ENCODE measurements at regions not wholly inside any gene's neighbourhood (a gene's known extent, or its start where the extent isn't known, plus 50 kb on each side); places are given as distances from the start of the nearest gene placed in this dataset.

GRCh38 chr15:85941186-85941855, 138.3 kb upstream of the AGBL1 start:
- DNase-seq (ENCODE audit: low spot score), result peak; percentile 38

- DNase-seq (ENCODE audit: low spot score), result no peak
Observed at GRCh38 chr15:85942632-85943031, 137.0 kb upstream of the AGBL1 start.

GRCh38 chr15:85943151-85943550, 136.5 kb upstream of the AGBL1 start:
- DNase-seq (ENCODE audit: low spot score), result no peak

- DNase-seq (ENCODE audit: low spot score), result no peak
Observed at GRCh38 chr15:85943791-85944190, 135.9 kb upstream of the AGBL1 start.

- no peak for DNase-seq (ENCODE audit: low spot score)
Observed at GRCh38 chr15:85947021-85947420, 132.7 kb upstream of the AGBL1 start.

- no peak for DNase-seq (ENCODE audit: low spot score)
Observed at GRCh38 chr15:85947936-85948335, 131.7 kb upstream of the AGBL1 start.

- no peak for DNase-seq (ENCODE audit: low spot score)
Observed at GRCh38 chr15:85950101-85950500, 129.6 kb upstream of the AGBL1 start.

GRCh38 chr15:85954586-85954985, 125.1 kb upstream of the AGBL1 start:
- DNase-seq (ENCODE audit: low spot score), result no peak

GRCh38 chr15:85955501-85956391, 123.9 kb upstream of the AGBL1 start:
- DNase-seq (ENCODE audit: low spot score), result no peak

- DNase-seq (ENCODE audit: low spot score), result no peak
Observed at GRCh38 chr15:85956532-85957275, 123.0 kb upstream of the AGBL1 start.

- no peak for DNase-seq (ENCODE audit: low spot score)
Observed at GRCh38 chr15:85959611-85960010, 120.1 kb upstream of the AGBL1 start.

GRCh38 chr15:85960381-85960780, 119.3 kb upstream of the AGBL1 start:
- no peak for DNase-seq (ENCODE audit: low spot score)

- DNase-seq (ENCODE audit: low spot score), result no peak
Observed at GRCh38 chr15:85961821-85962220, 117.8 kb upstream of the AGBL1 start.

GRCh38 chr15:85963262-85963760, 116.4 kb upstream of the AGBL1 start:
- no peak for DNase-seq (ENCODE audit: low spot score)

- no peak for DNase-seq (ENCODE audit: low spot score)
Observed at GRCh38 chr15:85964471-85964870, 115.2 kb upstream of the AGBL1 start.

- DNase-seq (ENCODE audit: low spot score), result no peak
Observed at GRCh38 chr15:85967553-85967952, 112.1 kb upstream of the AGBL1 start.

GRCh38 chr15:85972805-85973540, 106.7 kb upstream of the AGBL1 start:
- DNase-seq (ENCODE audit: low spot score), result no peak

GRCh38 chr15:85973584-85974347, 105.9 kb upstream of the AGBL1 start:
- no peak for DNase-seq (ENCODE audit: low spot score)

- peak; percentile 7 for DNase-seq (ENCODE audit: low spot score)
Observed at GRCh38 chr15:85974348-85974705, 105.3 kb upstream of the AGBL1 start.

- DNase-seq (ENCODE audit: low spot score), result no peak
Observed at GRCh38 chr15:85974742-85975141, 104.9 kb upstream of the AGBL1 start.

GRCh38 chr15:85976102-85976501, 103.6 kb upstream of the AGBL1 start:
- no peak for DNase-seq (ENCODE audit: low spot score)

Data from RKO (cell line).